Dendritic cell treated with granulocyte-macrophage colony-stimulating factor and Interleukin-4, amounts not matched to agents 40 ng/mL and 50 ng/mL, for 4 days (primary cell): ENCODE measurements at regions not wholly inside any gene's neighbourhood (a gene's known extent, or its start where the extent isn't known, plus 50 kb on each side); places are given as distances from the start of the nearest gene placed in this dataset.

Experiments
- H3K27ac Mint-ChIP-seq: one replicate; pipeline ENCODE4 v1.8.0; 2022; ENCODE audit warnings: mild to moderate bottlenecking, mixed read lengths
- H3K27me3 Mint-ChIP-seq: one replicate; pipeline ENCODE4 v1.8.0; 2022; ENCODE audit warnings: mild to moderate bottlenecking, mixed read lengths
- H3K36me3 Mint-ChIP-seq: one replicate; pipeline ENCODE4 v1.8.0; 2022; ENCODE audit warnings: low read depth, mixed read lengths
- H3K4me1 Mint-ChIP-seq: one replicate; pipeline ENCODE4 v1.8.0; 2022; ENCODE audit warnings: low read depth, mixed read lengths
- H3K4me3 Mint-ChIP-seq: one replicate; pipeline ENCODE4 v1.8.0; 2022; ENCODE audit warnings: mild to moderate bottlenecking, moderate library complexity, mixed read lengths
- H3K9me3 Mint-ChIP-seq: one replicate; pipeline ENCODE4 v1.8.0; 2022; ENCODE audit warnings: mixed read lengths
- intact Hi-C: fragments of 100-400 bp; cut with micrococcal nuclease; formaldehyde crosslinking; loops from one replicate; pipeline ENCODE4 v1.15.0; 2022

- Mint-ChIP-seq H3K27ac (no peak overlapping the region), H3K4me3 (no peak overlapping the region), H3K9me3 (peaks cover 59% of the 10 kb centered on the region), H3K27me3 (no peaks in the 10 kb centered on the region), H3K36me3 (no peaks in the 10 kb centered on the region), H3K4me1 (no peaks in the 10 kb centered on the region)
- intact Hi-C loops, result no loop called here
These were observed 913.1 kb upstream of the SLITRK5 start for GRCh38 chr13:86758116-86758515.

GRCh38 chr13:86760620-86761019 is 910.6 kb upstream of the SLITRK5 start:
- Mint-ChIP-seq H3K27me3 (no peaks in the 10 kb centered on the region), H3K27ac (no peak overlapping the region), H3K4me3 (no peak overlapping the region), H3K4me1 (no peaks in the 10 kb centered on the region), H3K9me3 (peaks cover 83% of the 10 kb centered on the region), H3K36me3 (no peaks in the 10 kb centered on the region)
- intact Hi-C loops, result no loop called here

- Mint-ChIP-seq H3K9me3 (peaks cover 51% of the 10 kb centered on the region), H3K4me1 (no peaks in the 10 kb centered on the region), H3K27me3 (no peaks in the 10 kb centered on the region), H3K36me3 (no peaks in the 10 kb centered on the region), H3K27ac (no peak overlapping the region), H3K4me3 (no peak overlapping the region)
- intact Hi-C loops, result no loop called here
These were observed 905.7 kb upstream of the SLITRK5 start for GRCh38 chr13:86765462-86765861.

GRCh38 chr13:86788616-86789015 is 882.6 kb upstream of the SLITRK5 start:
- H3K27me3 Mint-ChIP-seq, result no peaks in the 10 kb centered on the region
- no peaks in the 10 kb centered on the region for H3K36me3 Mint-ChIP-seq
- H3K9me3 Mint-ChIP-seq, result peaks cover 47% of the 10 kb centered on the region
- H3K27ac Mint-ChIP-seq, result no peak overlapping the region
- H3K4me1 Mint-ChIP-seq, result no peaks in the 10 kb centered on the region
- H3K4me3 Mint-ChIP-seq, result no peak overlapping the region
- intact Hi-C loops, result no loop called here

- intact Hi-C loops, result no loop called here
- no peak overlapping the region for H3K27ac Mint-ChIP-seq
- H3K4me3 Mint-ChIP-seq, result no peak overlapping the region
- no peaks in the 10 kb centered on the region for H3K4me1 Mint-ChIP-seq
- no peaks in the 10 kb centered on the region for H3K27me3 Mint-ChIP-seq
- H3K36me3 Mint-ChIP-seq, result no peaks in the 10 kb centered on the region
- peaks cover 40% of the 10 kb centered on the region for H3K9me3 Mint-ChIP-seq
These were observed 879.0 kb upstream of the SLITRK5 start for GRCh38 chr13:86792153-86792651.

GRCh38 chr13:86795858-86796257 is 875.3 kb upstream of the SLITRK5 start:
- H3K9me3 Mint-ChIP-seq, result peaks cover 35% of the 10 kb centered on the region
- H3K4me3 Mint-ChIP-seq, result no peak overlapping the region
- no peak overlapping the region for H3K27ac Mint-ChIP-seq
- H3K27me3 Mint-ChIP-seq, result no peaks in the 10 kb centered on the region
- no peaks in the 10 kb centered on the region for H3K4me1 Mint-ChIP-seq
- intact Hi-C loops, result no loop called here
- H3K36me3 Mint-ChIP-seq, result no peaks in the 10 kb centered on the region

- Mint-ChIP-seq H3K36me3 (no peaks in the 10 kb centered on the region), H3K4me1 (no peaks in the 10 kb centered on the region), H3K27ac (no peak overlapping the region), H3K9me3 (peaks cover 8% of the 10 kb centered on the region), H3K27me3 (no peaks in the 10 kb centered on the region), H3K4me3 (no peak overlapping the region)
- intact Hi-C loops, result no loop called here
These were observed 860.8 kb upstream of the SLITRK5 start for GRCh38 chr13:86810361-86810760.

- intact Hi-C loops, result no loop called here
- H3K36me3 Mint-ChIP-seq, result no peaks in the 10 kb centered on the region
- H3K27me3 Mint-ChIP-seq, result no peaks in the 10 kb centered on the region
- no peak overlapping the region for H3K27ac Mint-ChIP-seq
- H3K4me3 Mint-ChIP-seq, result no peak overlapping the region
- no peaks in the 10 kb centered on the region for H3K4me1 Mint-ChIP-seq
- H3K9me3 Mint-ChIP-seq, result peaks cover 8% of the 10 kb centered on the region
These were observed 858.0 kb upstream of the SLITRK5 start for GRCh38 chr13:86813198-86813597.

GRCh38 chr13:86825410-86825809 is 845.8 kb upstream of the SLITRK5 start:
- no peaks in the 10 kb centered on the region for H3K4me1 Mint-ChIP-seq
- H3K9me3 Mint-ChIP-seq, result peaks cover 41% of the 10 kb centered on the region
- H3K4me3 Mint-ChIP-seq, result no peak overlapping the region
- no peak overlapping the region for H3K27ac Mint-ChIP-seq
- no peaks in the 10 kb centered on the region for H3K27me3 Mint-ChIP-seq
- intact Hi-C loops, result no loop called here
- no peaks in the 10 kb centered on the region for H3K36me3 Mint-ChIP-seq

- no peak overlapping the region for H3K4me3 Mint-ChIP-seq
- no peaks in the 10 kb centered on the region for H3K4me1 Mint-ChIP-seq
- peaks cover 41% of the 10 kb centered on the region for H3K9me3 Mint-ChIP-seq
- no peaks in the 10 kb centered on the region for H3K27me3 Mint-ChIP-seq
- intact Hi-C loops, result no loop called here
- H3K27ac Mint-ChIP-seq, result no peak overlapping the region
- no peaks in the 10 kb centered on the region for H3K36me3 Mint-ChIP-seq
These were observed 844.9 kb upstream of the SLITRK5 start for GRCh38 chr13:86826232-86826631.

- Mint-ChIP-seq H3K27me3 (no peaks in the 10 kb centered on the region), H3K9me3 (peaks cover 26% of the 10 kb centered on the region), H3K4me1 (no peaks in the 10 kb centered on the region), H3K4me3 (no peak overlapping the region), H3K27ac (no peak overlapping the region), H3K36me3 (no peaks in the 10 kb centered on the region)
- intact Hi-C loops, result no loop called here
These were observed 841.1 kb upstream of the SLITRK5 start for GRCh38 chr13:86830046-86830445.

GRCh38 chr13:86831084-86831483 is 840.1 kb upstream of the SLITRK5 start:
- intact Hi-C loops, result no loop called here
- H3K9me3 Mint-ChIP-seq, result peaks cover 35% of the 10 kb centered on the region
- H3K36me3 Mint-ChIP-seq, result no peaks in the 10 kb centered on the region
- H3K4me3 Mint-ChIP-seq, result no peak overlapping the region
- no peaks in the 10 kb centered on the region for H3K27me3 Mint-ChIP-seq
- H3K4me1 Mint-ChIP-seq, result no peaks in the 10 kb centered on the region
- no peak overlapping the region for H3K27ac Mint-ChIP-seq

- H3K36me3 Mint-ChIP-seq, result no peaks in the 10 kb centered on the region
- intact Hi-C loops, result no loop called here
- H3K27me3 Mint-ChIP-seq, result no peaks in the 10 kb centered on the region
- no peak overlapping the region for H3K27ac Mint-ChIP-seq
- H3K4me3 Mint-ChIP-seq, result no peak overlapping the region
- H3K4me1 Mint-ChIP-seq, result no peaks in the 10 kb centered on the region
- H3K9me3 Mint-ChIP-seq, result peaks cover 59% of the 10 kb centered on the region
These were observed 832.6 kb upstream of the SLITRK5 start for GRCh38 chr13:86838411-86839120.

- no peak overlapping the region for H3K27ac Mint-ChIP-seq
- intact Hi-C loops, result no loop called here
These were observed 832.0 kb upstream of the SLITRK5 start for GRCh38 chr13:86839221-86839620.

More at GRCh38 chr13:86839221-86839620, 832.0 kb upstream of the SLITRK5 start:
- Mint-ChIP-seq H3K36me3 (no peaks in the 10 kb centered on the region), H3K27me3 (no peaks in the 10 kb centered on the region), H3K9me3 (peaks cover 59% of the 10 kb centered on the region), H3K4me3 (no peak overlapping the region), H3K4me1 (no peaks in the 10 kb centered on the region)
